H9 (cell line): ENCODE measurements at regions not wholly inside any gene's neighbourhood (a gene's known extent, or its start where the extent isn't known, plus 50 kb on each side); places are given as distances from the start of the nearest gene placed in this dataset.

Experiments
- DNase-seq: peaks from one replicate; pipeline ENCODE4 v3.0.0-alpha.2; 2017
- H2AFZ ChIP-seq: one replicate; pipeline ENCODE4 v1.6.1; 2013; ENCODE audit warnings: mild to moderate bottlenecking, low read length, control low read depth, moderate library complexity
- H2AK5ac ChIP-seq: 2 replicates; pipeline ENCODE4 v1.6.1; 2013; ENCODE audit warnings: low read length, control low read depth, mixed read lengths; ENCODE audit not compliant: insufficient read length
- H2BK120ac ChIP-seq: one replicate; pipeline ENCODE4 v1.6.1; 2013; ENCODE audit warnings: low read depth, mild to moderate bottlenecking, low read length, control low read depth, inconsistent platforms; ENCODE audit not compliant: poor library complexity, severe bottlenecking
- H2BK12ac ChIP-seq: 2 replicates; pipeline ENCODE4 v1.6.1; 2013; ENCODE audit warnings: low read length, control low read depth, mixed read lengths, low read depth; ENCODE audit not compliant: insufficient read length
- H2BK15ac ChIP-seq: 2 replicates; pipeline ENCODE4 v1.6.1; 2013; ENCODE audit warnings: low read depth, low read length, control low read depth
- H2BK20ac ChIP-seq: one replicate; pipeline ENCODE4 v1.6.1; 2013; ENCODE audit warnings: low read depth, mild to moderate bottlenecking, low read length, control low read depth, inconsistent platforms; ENCODE audit not compliant: poor library complexity, severe bottlenecking
- H2BK5ac ChIP-seq: 2 replicates; pipeline ENCODE4 v1.6.1; 2013; ENCODE audit warnings: low read length, control low read depth, mixed read lengths; ENCODE audit not compliant: insufficient read length
- H3K14ac ChIP-seq: 2 replicates; pipeline ENCODE4 v1.6.1; 2013; ENCODE audit warnings: low read length, control low read depth; ENCODE audit not compliant: insufficient read depth
- H3K18ac ChIP-seq: 2 replicates; pipeline ENCODE4 v1.6.1; 2013; ENCODE audit warnings: low read depth, mild to moderate bottlenecking, mixed read lengths, low read length, control low read depth; ENCODE audit not compliant: insufficient read length
- H3K23ac ChIP-seq: 2 replicates; pipeline ENCODE4 v1.6.1; 2013; ENCODE audit warnings: low read length, control low read depth, mixed read lengths, low read depth; ENCODE audit not compliant: insufficient read length
- H3K23me2 ChIP-seq: 2 replicates; pipeline ENCODE4 v1.6.1; 2013; ENCODE audit warnings: low read depth, mild to moderate bottlenecking, mixed read lengths, low read length, control low read depth; ENCODE audit not compliant: insufficient read length, poor library complexity, severe bottlenecking
- H3K27ac ChIP-seq: 2 replicates; pipeline ENCODE4 v1.5.1; 2013; ENCODE audit warnings: low read length, control low read depth, mixed read lengths, low read depth; ENCODE audit not compliant: insufficient read length
- H3K27me3 ChIP-seq: 2 replicates; pipeline ENCODE4 v1.6.1; 2013; ENCODE audit warnings: low read length, control low read depth, inconsistent platforms; ENCODE audit not compliant: insufficient read depth
- H3K4ac ChIP-seq: 2 replicates; pipeline ENCODE4 v1.6.1; 2013; ENCODE audit warnings: low read depth, mild to moderate bottlenecking, control low read depth, inconsistent platforms, low read length, moderate library complexity
- H3K4me1 ChIP-seq: 2 replicates; pipeline ENCODE4 v1.6.1; 2013; ENCODE audit warnings: low read length, control low read depth, inconsistent platforms; ENCODE audit not compliant: insufficient read depth
- H3K4me2 ChIP-seq: 2 replicates; pipeline ENCODE4 v1.6.1; 2013; ENCODE audit warnings: low read length, control low read depth, mixed read lengths; ENCODE audit not compliant: insufficient read length, insufficient read depth
- H3K56ac ChIP-seq: 2 replicates; pipeline ENCODE4 v1.6.1; 2013; ENCODE audit warnings: low read depth, mild to moderate bottlenecking, mixed read lengths, low read length, control low read depth; ENCODE audit not compliant: insufficient read length
- H3K79me1 ChIP-seq: 2 replicates; pipeline ENCODE4 v1.6.1; 2013; ENCODE audit warnings: low read depth, mild to moderate bottlenecking, moderate library complexity, low read length, control low read depth, inconsistent platforms; ENCODE audit not compliant: insufficient read depth, poor library complexity, severe bottlenecking
- H3K79me2 ChIP-seq: 2 replicates; pipeline ENCODE4 v1.6.1; 2013; ENCODE audit warnings: low read length, control low read depth, inconsistent platforms; ENCODE audit not compliant: insufficient read depth
- H3K9ac ChIP-seq: 2 replicates; pipeline ENCODE4 v1.6.1; 2013; ENCODE audit warnings: low read length, control low read depth, mixed read lengths; ENCODE audit not compliant: insufficient read length; ENCODE audit errors: extremely low read depth
- H3K9me3 ChIP-seq: one replicate; pipeline ENCODE4 v1.6.1; 2013; ENCODE audit warnings: low read depth, low read length, inconsistent platforms; ENCODE audit not compliant: control insufficient read depth
- H3T11ph ChIP-seq: one replicate; pipeline ENCODE4 v1.6.1; 2013; ENCODE audit warnings: mild to moderate bottlenecking, low read length, control low read depth, inconsistent platforms
- H4K20me1 ChIP-seq: one replicate; pipeline ENCODE4 v1.6.1; 2013; ENCODE audit not compliant: control insufficient read depth, insufficient read length, insufficient read depth
- H4K5ac ChIP-seq: 2 replicates; pipeline ENCODE4 v1.6.1; 2013; ENCODE audit warnings: low read depth, mild to moderate bottlenecking, mixed read lengths, low read length, control low read depth; ENCODE audit not compliant: insufficient read length
- H4K8ac ChIP-seq: replicated peaks from 2 replicates; pipeline ENCODE4 v1.6.1; 2013; ENCODE audit warnings: low read length, control low read depth, mixed read lengths, low read depth; ENCODE audit not compliant: insufficient read length
- H4K91ac ChIP-seq: 2 replicates; pipeline ENCODE4 v1.6.1; 2013; ENCODE audit warnings: low read depth, mild to moderate bottlenecking, moderate library complexity, mixed read lengths, low read length, control low read depth; ENCODE audit not compliant: insufficient read length
- H3K27ac Mint-ChIP-seq, 3 experiments: 2 replicates in 2 of 3; 3 replicates in 1 of 3; pipeline ENCODE4 v1.8.0; 2020 to 2021; ENCODE audit warnings: mixed read lengths in 3 of 3, mild to moderate bottlenecking in 1 of 3, moderate library complexity in 1 of 3
- H3K27me3 Mint-ChIP-seq: 2 replicates; pipeline ENCODE4 v1.8.0; 2021; ENCODE audit warnings: low read depth, mild to moderate bottlenecking, moderate library complexity, mixed read lengths
- H3K36me3 Mint-ChIP-seq, 3 experiments: 2 replicates in 2 of 3; 3 replicates in 1 of 3; pipeline ENCODE4 v1.8.0; 2020 to 2021; ENCODE audit warnings: low read depth in 3 of 3, mixed read lengths in 3 of 3; ENCODE audit not compliant: insufficient read depth in 1 of 3
- H3K4me1 Mint-ChIP-seq, 2 experiments: 2 replicates each; pipeline ENCODE4 v1.8.0; 2020; ENCODE audit warnings: mixed read lengths in 2 of 2
- H3K4me3 Mint-ChIP-seq, 2 experiments: 2 replicates in 1 of 2; 3 replicates in 1 of 2; pipeline ENCODE4 v1.8.0; 2020 to 2021; ENCODE audit warnings: mild to moderate bottlenecking in 2 of 2, mixed read lengths in 2 of 2, moderate library complexity in 1 of 2
- H3K9me3 Mint-ChIP-seq, 2 experiments: 2 replicates in 1 of 2; 3 replicates in 1 of 2; pipeline ENCODE4 v1.8.0; 2020; ENCODE audit warnings: mild to moderate bottlenecking in 2 of 2, mixed read lengths in 2 of 2, moderate library complexity in 1 of 2
- CTCF ChIP-seq: fragments of 200-600 bp; sonication (generic); conservative IDR thresholded peaks from 3 replicates; pipeline ENCODE4 v1.8.0; 2021; ENCODE audit warnings: antibody characterized with exemption, mild to moderate bottlenecking
- WGBS: extraction: QIAGEN DNeasy Blood & Tissue Kit; methylation state at CpG from one replicate; pipeline ENCODE4 v1.1.7; 2013; ENCODE audit warnings: missing lambda C conversion rate, low lambda C conversion rate, mixed read lengths; ENCODE audit not compliant: insufficient read length; ENCODE audit errors: extremely low coverage; 5-methylcytosine and 5-hydroxymethylcytosine counted together

GRCh38 chr16:56011808-56012481 lies 136.8 kb upstream of the CES5A start:
- no peaks in the 10 kb centered on the region for H3K23me2 ChIP-seq
- Mint-ChIP-seq H3K36me3 (no peaks in the 10 kb centered on the region), H3K4me1 (peaks cover 8% of the 10 kb centered on the region in 2 experiments; a peak in 2 of 4 replicates), H3K9me3 (no peaks in the 10 kb centered on the region), H3K4me3 (no peak overlapping the region), H3K27ac (no peak overlapping the region; a peak in 1 of 7 replicates), H3K27me3 (peaks cover 40% of the 10 kb centered on the region)
- H4K20me1 ChIP-seq: no peaks in the 10 kb centered on the region
- DNase-seq: no peak
- H4K91ac ChIP-seq: no peak overlapping the region
- no peak overlapping the region for H3K4me2 ChIP-seq
- H3K56ac ChIP-seq: no peak overlapping the region
- H2AK5ac ChIP-seq: no peak overlapping the region
- no peak overlapping the region for H4K8ac ChIP-seq
- no peak overlapping the region for H4K5ac ChIP-seq
- H3K4me1 ChIP-seq: no peaks in the 10 kb centered on the region
- no peak overlapping the region for H3K27ac ChIP-seq
- no peaks in the 10 kb centered on the region for H3K27me3 ChIP-seq
- H3K18ac ChIP-seq: no peak overlapping the region
- H2BK120ac ChIP-seq: no peak overlapping the region
- no peak overlapping the region for H3K14ac ChIP-seq
- no CpG with 5 or more reads among the region's 3 CpGs for WGBS
- no peaks in the 10 kb centered on the region for H3K79me1 ChIP-seq
- no peak for TF ChIP-seq CTCF
- H3K9ac ChIP-seq: no peak overlapping the region
- H2AFZ ChIP-seq: no peak overlapping the region
- no peaks in the 10 kb centered on the region for H3K9me3 ChIP-seq
- no peaks in the 10 kb centered on the region for H3K79me2 ChIP-seq
- no peak overlapping the region for H2BK5ac ChIP-seq
- H2BK20ac ChIP-seq: no peak overlapping the region
- no peak overlapping the region for H2BK15ac ChIP-seq
- no peak overlapping the region for H3K23ac ChIP-seq
- H3T11ph ChIP-seq: no peak overlapping the region
- no peak overlapping the region for H2BK12ac ChIP-seq
- H3K4ac ChIP-seq: no peak overlapping the region
